MCF 10A (cell line): ENCODE measurements at regions not wholly inside any gene's neighbourhood (a gene's known extent, or its start where the extent isn't known, plus 50 kb on each side); places are given as distances from the start of the nearest gene placed in this dataset.

Source experiments
- BruUV-seq: library from RNA; stranded (reverse); fragments of 400-500 nt; replicated peaks from 2 replicates; lab custom pipeline; 2021; lab: Mats Ljungman, UMichigan
- CTCF ChIA-PET: fragments of 300-600 bp; sonication (Branson Sonifier 250); formaldehyde crosslinking; extraction: SDS; loops from one replicate; lab custom pipeline; 2021; ENCODE audit warnings: antibody characterized with exemption, inconsistent platforms; lab: Yijun Ruan, JAX
- POLR2A ChIA-PET: fragments of 300-600, 350-650 bp; sonication (Branson Sonifier 250); formaldehyde crosslinking; extraction: SDS; loops from one replicate; lab custom pipeline; 2020; ENCODE audit warnings: antibody characterized with exemption, inconsistent platforms; lab: Yijun Ruan, JAX
- DNase-seq: peaks from one replicate; pipeline ENCODE4 v3.0.0-alpha.2; 2018; ENCODE audit not compliant: unreplicated experiment
- H3K27ac Mint-ChIP-seq: one replicate; pipeline ENCODE4 v1.8.0; 2022; ENCODE audit warnings: mild to moderate bottlenecking, low read depth, mixed read lengths; ENCODE audit not compliant: unreplicated experiment
- H3K27me3 Mint-ChIP-seq: one replicate; pipeline ENCODE4 v1.8.0; 2022; ENCODE audit warnings: mixed read lengths; ENCODE audit not compliant: insufficient read depth, unreplicated experiment
- H3K36me3 Mint-ChIP-seq: one replicate; pipeline ENCODE4 v1.8.0; 2022; ENCODE audit warnings: mild to moderate bottlenecking, moderate library complexity, mixed read lengths; ENCODE audit not compliant: insufficient read depth, unreplicated experiment
- H3K4me1 Mint-ChIP-seq: one replicate; pipeline ENCODE4 v1.8.0; 2022; ENCODE audit warnings: mixed read lengths; ENCODE audit not compliant: insufficient read depth, unreplicated experiment
- H3K4me3 Mint-ChIP-seq: one replicate; pipeline ENCODE4 v1.8.0; 2022; ENCODE audit warnings: mild to moderate bottlenecking, moderate library complexity, mixed read lengths; ENCODE audit not compliant: unreplicated experiment
- H3K9me3 Mint-ChIP-seq: one replicate; pipeline ENCODE4 v1.8.0; 2022; ENCODE audit warnings: mixed read lengths; ENCODE audit not compliant: unreplicated experiment
- intact Hi-C: fragments of 100-400 bp; cut with micrococcal nuclease; formaldehyde crosslinking; loops from 2 replicates; pipeline ENCODE4 v1.14.1; 2022
- TF ChIP-seq, protein P1 (sequence below): fragments of 200-600 bp; IDR thresholded peaks from one replicate; pipeline ENCODE4 v1.8.0; 2022; ENCODE audit warnings: antibody characterized with exemption, mild to moderate bottlenecking; ENCODE audit not compliant: unreplicated experiment

DNA sequence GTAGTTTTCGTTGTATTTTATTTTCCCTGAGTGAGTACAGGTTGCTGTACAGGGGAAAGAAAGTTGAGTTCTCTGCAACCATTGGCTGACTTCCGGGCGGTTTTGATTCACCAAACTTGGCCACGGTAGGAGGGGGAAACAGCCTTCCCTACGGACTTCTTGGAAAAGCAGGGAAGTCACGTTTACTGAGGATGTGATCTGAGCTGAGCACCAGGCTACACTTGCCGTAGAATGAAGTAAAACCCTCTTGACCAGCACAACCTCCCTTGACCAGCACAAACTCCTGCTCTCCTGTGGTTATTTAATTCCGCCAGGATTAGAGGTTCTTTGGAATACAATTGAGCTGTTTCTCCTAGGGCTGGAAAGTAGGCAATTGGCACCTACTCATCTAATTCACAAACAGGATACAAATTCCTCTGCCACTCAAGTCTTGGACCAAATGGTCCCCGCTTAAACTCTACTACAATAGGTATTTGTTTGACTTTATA lies 242.0 kb upstream of the RBFOX1 start:
- Mint-ChIP-seq H3K9me3 (peaks cover 45% of the 10 kb centered on the region), H3K4me1 (no peaks in the 10 kb centered on the region), H3K27ac (no peak overlapping the region), H3K36me3 (peaks cover 8% of the 10 kb centered on the region), H3K27me3 (no peaks in the 10 kb centered on the region), H3K4me3 (no peak overlapping the region)
- TF ChIP-seq, protein P1, sequence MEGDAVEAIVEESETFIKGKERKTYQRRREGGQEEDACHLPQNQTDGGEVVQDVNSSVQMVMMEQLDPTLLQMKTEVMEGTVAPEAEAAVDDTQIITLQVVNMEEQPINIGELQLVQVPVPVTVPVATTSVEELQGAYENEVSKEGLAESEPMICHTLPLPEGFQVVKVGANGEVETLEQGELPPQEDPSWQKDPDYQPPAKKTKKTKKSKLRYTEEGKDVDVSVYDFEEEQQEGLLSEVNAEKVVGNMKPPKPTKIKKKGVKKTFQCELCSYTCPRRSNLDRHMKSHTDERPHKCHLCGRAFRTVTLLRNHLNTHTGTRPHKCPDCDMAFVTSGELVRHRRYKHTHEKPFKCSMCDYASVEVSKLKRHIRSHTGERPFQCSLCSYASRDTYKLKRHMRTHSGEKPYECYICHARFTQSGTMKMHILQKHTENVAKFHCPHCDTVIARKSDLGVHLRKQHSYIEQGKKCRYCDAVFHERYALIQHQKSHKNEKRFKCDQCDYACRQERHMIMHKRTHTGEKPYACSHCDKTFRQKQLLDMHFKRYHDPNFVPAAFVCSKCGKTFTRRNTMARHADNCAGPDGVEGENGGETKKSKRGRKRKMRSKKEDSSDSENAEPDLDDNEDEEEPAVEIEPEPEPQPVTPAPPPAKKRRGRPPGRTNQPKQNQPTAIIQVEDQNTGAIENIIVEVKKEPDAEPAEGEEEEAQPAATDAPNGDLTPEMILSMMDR = no peak
- POLR2A ChIA-PET = no interaction called here
- DNase-seq = no peak
- intact Hi-C loops = no loop called here
- CTCF ChIA-PET = no interaction called here
- BruUV-seq = no TSS peak

DNA sequence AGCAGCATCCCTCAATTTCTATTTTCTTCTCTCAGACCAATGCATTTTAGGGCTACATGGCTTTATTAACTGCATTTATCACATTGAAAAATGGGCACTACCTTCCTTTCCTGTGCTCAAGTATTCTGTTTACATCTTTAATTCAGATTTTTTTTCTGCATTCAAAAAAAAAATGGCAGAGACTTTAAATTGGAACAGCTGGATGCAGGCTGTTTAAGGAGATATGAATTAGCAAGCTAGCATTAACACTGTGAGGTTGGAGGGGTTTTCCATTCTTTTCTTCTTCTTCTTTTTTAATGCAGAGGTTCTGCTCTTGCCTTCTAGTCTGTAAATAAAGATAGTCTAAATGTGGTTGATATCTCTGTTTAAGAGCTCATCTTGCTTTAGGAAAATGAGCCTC lies 242.9 kb upstream of the RBFOX1 start:
- Mint-ChIP-seq H3K27me3 (no peaks in the 10 kb centered on the region), H3K9me3 (peaks cover 45% of the 10 kb centered on the region), H3K4me1 (no peaks in the 10 kb centered on the region), H3K4me3 (no peak overlapping the region), H3K36me3 (peaks cover 8% of the 10 kb centered on the region), H3K27ac (no peak overlapping the region)
- POLR2A ChIA-PET = no interaction called here
- TF ChIP-seq, protein P1 = no peak
- BruUV-seq = no TSS peak
- CTCF ChIA-PET = interaction anchor here (0.8 kb wide), 1 partner anchor 17 kb away, joined by 3 read pairs; no protein-coding TSS in a partner anchor
- no peak for DNase-seq
- intact Hi-C loops = no loop called here

DNA sequence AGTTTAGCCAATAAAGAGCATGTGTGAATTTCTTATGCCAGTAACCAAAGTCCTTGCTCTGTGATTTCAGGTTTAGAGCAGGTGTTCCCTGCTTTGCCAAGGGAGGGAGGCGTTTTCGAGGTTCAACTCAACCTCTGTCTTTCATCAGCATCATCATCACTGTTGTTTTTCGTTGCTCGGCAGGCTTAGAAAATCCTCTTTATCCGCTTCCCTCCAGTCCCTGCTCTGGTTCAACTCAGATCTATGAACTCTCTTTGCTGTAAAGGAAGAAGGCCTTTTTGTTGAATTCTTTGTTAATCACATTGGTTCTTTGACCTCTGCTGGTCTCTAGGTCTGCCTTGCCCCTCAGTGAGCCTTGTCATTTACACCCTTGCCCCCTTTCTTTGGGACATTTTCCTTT lies 243.9 kb upstream of the RBFOX1 start:
- TF ChIP-seq, protein P1 = no peak
- peaks cover 39% of the 10 kb centered on the region for H3K9me3 Mint-ChIP-seq

DNA sequence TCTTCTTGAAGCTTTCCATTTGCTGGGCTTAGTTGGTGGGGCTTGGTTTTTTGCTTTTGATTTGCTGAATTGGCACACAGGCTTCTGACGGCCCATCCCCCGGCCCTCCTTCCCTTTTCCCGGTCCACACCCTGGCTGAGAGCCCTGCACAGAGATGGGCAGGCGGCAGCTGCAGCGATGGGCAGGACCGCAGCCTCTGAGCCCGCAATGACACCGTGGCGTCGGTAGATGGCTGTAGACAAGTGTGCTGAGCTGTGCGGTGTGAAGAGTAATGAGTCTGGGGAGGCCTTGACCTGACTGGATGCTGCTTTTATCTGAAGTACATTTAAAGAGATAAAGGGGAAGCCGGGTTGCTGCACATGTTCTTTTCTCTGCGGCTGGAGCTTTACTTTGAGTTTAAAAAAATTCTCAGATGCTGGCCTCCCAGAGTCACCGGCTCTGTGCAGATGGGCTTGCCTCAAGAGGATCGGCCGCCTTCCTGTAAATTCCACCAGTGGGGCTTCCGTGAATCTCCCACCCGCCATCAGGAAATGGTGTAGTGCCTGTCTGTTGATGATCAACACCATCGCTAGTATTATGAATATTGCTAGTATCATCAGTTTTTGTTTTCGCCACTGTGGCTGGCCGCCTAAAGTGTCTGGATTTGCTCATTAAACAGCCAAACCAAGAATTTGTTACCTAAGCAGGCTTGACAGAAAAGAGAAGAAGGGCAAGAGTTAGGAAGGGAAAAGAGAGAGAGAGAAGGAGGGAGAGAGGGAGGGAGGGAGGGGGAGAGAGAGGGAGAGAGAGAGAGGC lies 245.6 kb upstream of the RBFOX1 start:
- no peak for DNase-seq
- Mint-ChIP-seq H3K9me3 (peaks cover 24% of the 10 kb centered on the region), H3K27me3 (no peaks in the 10 kb centered on the region), H3K27ac (no peak overlapping the region), H3K4me3 (no peak overlapping the region), H3K36me3 (no peaks in the 10 kb centered on the region), H3K4me1 (no peaks in the 10 kb centered on the region)
- intact Hi-C loops = no loop called here
- ChIA-PET POLR2A (no interaction called here), CTCF (interaction anchor here (0.6 kb wide), 1 partner anchor 1126 kb away, joined by 4 read pairs; no protein-coding TSS in a partner anchor)
- no TSS peak for BruUV-seq
- TF ChIP-seq, protein P1 = no peak

More for the DNA sequence above, 243.9 kb upstream of the RBFOX1 start:
- Mint-ChIP-seq H3K4me1 (no peaks in the 10 kb centered on the region), H3K27ac (no peak overlapping the region), H3K27me3 (no peaks in the 10 kb centered on the region), H3K36me3 (no peaks in the 10 kb centered on the region), H3K4me3 (no peak overlapping the region)
- DNase-seq = no peak
- no TSS peak for BruUV-seq
- CTCF ChIA-PET = interaction anchor here (1.0 kb wide), 1 partner anchor 10 kb away, joined by 4 read pairs; no protein-coding TSS in a partner anchor
- POLR2A ChIA-PET = no interaction called here
- intact Hi-C loops = no loop called here
